ENCODE measurements at regions not wholly inside any gene's neighbourhood (a gene's known extent, or its start where the extent isn't known, plus 50 kb on each side); places are given as distances from the start of the nearest gene placed in this dataset.

DNA sequence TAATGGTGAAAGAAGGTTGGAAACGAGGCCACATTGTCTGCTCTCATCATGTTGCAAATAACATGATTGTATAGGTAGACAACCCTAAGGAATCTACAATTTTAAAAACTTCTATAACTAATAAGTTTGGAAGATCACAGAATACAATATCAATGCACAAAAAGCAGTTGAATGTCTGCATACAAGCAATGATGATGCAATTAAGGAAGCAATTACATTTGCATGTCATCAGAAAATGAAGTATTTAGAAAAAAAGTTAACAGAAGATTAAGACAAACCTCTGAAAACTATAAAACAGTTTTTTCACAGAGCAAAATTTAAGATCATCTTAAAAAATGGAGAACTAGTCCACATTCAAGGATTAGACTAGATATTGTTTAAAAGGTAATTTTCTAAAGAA lies 181.1 kb downstream of the METTL4 start:
- no peak for DNase-seq (ENCODE audit: low read depth)
- no peaks in the 10 kb centered on the region for H3K9me3 ChIP-seq (ENCODE audit: insufficient read depth, low read depth, low read length)
- H3K79me2 ChIP-seq (ENCODE audit: insufficient read depth, low read length), result no peaks in the 10 kb centered on the region
- no peak overlapping the region for H3K27ac ChIP-seq (ENCODE audit: low read depth, low read length)
- no peak overlapping the region for H2AFZ ChIP-seq (ENCODE audit: low read depth, low read length)
- H3K4me3 ChIP-seq (ENCODE audit: insufficient read depth, low read depth, low read length), result no peak overlapping the region
- Mint-ChIP-seq H3K27ac (ENCODE audit: unreplicated experiment) (no peak overlapping the region), H3K4me1 (ENCODE audit: low read depth, unreplicated experiment) (no peaks in the 10 kb centered on the region), H3K27me3 (ENCODE audit: low read depth, unreplicated experiment) (no peaks in the 10 kb centered on the region), H3K9me3 (ENCODE audit: unreplicated experiment) (no peaks in the 10 kb centered on the region), H3K36me3 (ENCODE audit: low read depth, unreplicated experiment) (no peaks in the 10 kb centered on the region), H3K4me3 (ENCODE audit: unreplicated experiment) (no peak overlapping the region)
- no peaks in the 10 kb centered on the region for H3K27me3 ChIP-seq (ENCODE audit: insufficient read depth, low read length)
- H3K36me3 ChIP-seq (ENCODE audit: insufficient read depth, low read length), result no peaks in the 10 kb centered on the region
- FAIRE-seq, result no peak
- H3K9ac ChIP-seq (ENCODE audit: low read length), result no peak overlapping the region
- no peaks in the 10 kb centered on the region for H4K20me1 ChIP-seq (ENCODE audit: insufficient read depth, low read length)
- TF ChIP-seq EZH2 (IDR thresholded peaks at IDR 0.05; ENCODE audit: insufficient read depth, low read length), result no peak
- TF ChIP-seq, protein P1, sequence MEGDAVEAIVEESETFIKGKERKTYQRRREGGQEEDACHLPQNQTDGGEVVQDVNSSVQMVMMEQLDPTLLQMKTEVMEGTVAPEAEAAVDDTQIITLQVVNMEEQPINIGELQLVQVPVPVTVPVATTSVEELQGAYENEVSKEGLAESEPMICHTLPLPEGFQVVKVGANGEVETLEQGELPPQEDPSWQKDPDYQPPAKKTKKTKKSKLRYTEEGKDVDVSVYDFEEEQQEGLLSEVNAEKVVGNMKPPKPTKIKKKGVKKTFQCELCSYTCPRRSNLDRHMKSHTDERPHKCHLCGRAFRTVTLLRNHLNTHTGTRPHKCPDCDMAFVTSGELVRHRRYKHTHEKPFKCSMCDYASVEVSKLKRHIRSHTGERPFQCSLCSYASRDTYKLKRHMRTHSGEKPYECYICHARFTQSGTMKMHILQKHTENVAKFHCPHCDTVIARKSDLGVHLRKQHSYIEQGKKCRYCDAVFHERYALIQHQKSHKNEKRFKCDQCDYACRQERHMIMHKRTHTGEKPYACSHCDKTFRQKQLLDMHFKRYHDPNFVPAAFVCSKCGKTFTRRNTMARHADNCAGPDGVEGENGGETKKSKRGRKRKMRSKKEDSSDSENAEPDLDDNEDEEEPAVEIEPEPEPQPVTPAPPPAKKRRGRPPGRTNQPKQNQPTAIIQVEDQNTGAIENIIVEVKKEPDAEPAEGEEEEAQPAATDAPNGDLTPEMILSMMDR (IDR thresholded peaks at IDR 0.05; ENCODE audit: insufficient read depth, low read depth, low read length), result no peak
- H3K4me2 ChIP-seq (ENCODE audit: low read length), result no peak overlapping the region
- no peaks in the 10 kb centered on the region for H3K4me1 ChIP-seq (ENCODE audit: insufficient read depth, low read length)

GRCh38 chr18:2391470-2391869 lies 179.8 kb downstream of the METTL4 start:
- Histone ChIP-seq H3K36me3 (ENCODE audit: insufficient read depth, low read length) (no peaks in the 10 kb centered on the region), H3K4me3 (ENCODE audit: insufficient read depth, low read depth, low read length) (no peak overlapping the region), H4K20me1 (ENCODE audit: insufficient read depth, low read length) (no peaks in the 10 kb centered on the region), H3K4me2 (ENCODE audit: low read length) (no peak overlapping the region), H3K27me3 (ENCODE audit: insufficient read depth, low read length) (no peaks in the 10 kb centered on the region), H3K79me2 (ENCODE audit: insufficient read depth, low read length) (no peaks in the 10 kb centered on the region), H3K9me3 (ENCODE audit: insufficient read depth, low read depth, low read length) (no peaks in the 10 kb centered on the region), H3K4me1 (ENCODE audit: insufficient read depth, low read length) (no peaks in the 10 kb centered on the region), H3K27ac (ENCODE audit: low read depth, low read length) (no peak overlapping the region), H3K9ac (ENCODE audit: low read length) (no peak overlapping the region), H2AFZ (ENCODE audit: low read depth, low read length) (no peak overlapping the region)
- DNase-seq (ENCODE audit: low read depth), result no peak
- Mint-ChIP-seq H3K4me3 (ENCODE audit: unreplicated experiment) (no peak overlapping the region), H3K9me3 (ENCODE audit: unreplicated experiment) (no peaks in the 10 kb centered on the region), H3K36me3 (ENCODE audit: low read depth, unreplicated experiment) (no peaks in the 10 kb centered on the region), H3K4me1 (ENCODE audit: low read depth, unreplicated experiment) (no peaks in the 10 kb centered on the region), H3K27ac (ENCODE audit: unreplicated experiment) (no peak overlapping the region), H3K27me3 (ENCODE audit: low read depth, unreplicated experiment) (no peaks in the 10 kb centered on the region)
- no peak for FAIRE-seq
- TF ChIP-seq EZH2 (IDR thresholded peaks at IDR 0.05; ENCODE audit: insufficient read depth, low read length), result no peak
- TF ChIP-seq, protein P1 (IDR thresholded peaks at IDR 0.05; ENCODE audit: insufficient read depth, low read depth, low read length), result no peak

DNA sequence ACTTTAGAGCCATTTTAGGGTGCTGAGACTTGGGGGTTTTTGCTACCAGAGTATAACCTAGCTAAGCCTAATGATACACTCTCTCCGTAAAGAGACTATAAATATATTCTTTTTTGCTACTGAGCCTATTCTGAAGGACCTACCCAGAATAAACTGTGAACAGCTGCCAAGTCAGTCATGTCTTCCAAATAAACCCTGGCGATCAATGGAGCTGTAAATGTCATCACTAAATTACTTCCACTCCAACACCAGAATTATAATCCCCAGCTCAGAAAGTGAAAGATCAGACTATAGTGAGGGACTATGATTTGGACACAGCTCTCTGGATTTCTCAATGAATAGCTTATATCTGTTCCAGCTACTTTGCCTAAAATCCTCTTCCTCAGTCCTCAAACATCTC lies 178.9 kb downstream of the METTL4 start:
- H3K4me2 ChIP-seq (ENCODE audit: low read length), result no peak overlapping the region
- no peak overlapping the region for H2AFZ ChIP-seq (ENCODE audit: low read depth, low read length)
- H3K9me3 ChIP-seq (ENCODE audit: insufficient read depth, low read depth, low read length), result no peaks in the 10 kb centered on the region
- H3K4me1 ChIP-seq (ENCODE audit: insufficient read depth, low read length), result no peaks in the 10 kb centered on the region
- TF ChIP-seq, protein P1 (IDR thresholded peaks at IDR 0.05; ENCODE audit: insufficient read depth, low read depth, low read length), result no peak
- TF ChIP-seq EZH2 (IDR thresholded peaks at IDR 0.05; ENCODE audit: insufficient read depth, low read length), result no peak
- no peak overlapping the region for H3K4me3 Mint-ChIP-seq (ENCODE audit: unreplicated experiment)
- no peak overlapping the region for H3K27ac Mint-ChIP-seq (ENCODE audit: unreplicated experiment)
- DNase-seq (ENCODE audit: low read depth) (no peak), FAIRE-seq (no peak)
- H3K4me1 Mint-ChIP-seq (ENCODE audit: low read depth, unreplicated experiment), result no peaks in the 10 kb centered on the region
- H4K20me1 ChIP-seq (ENCODE audit: insufficient read depth, low read length), result no peaks in the 10 kb centered on the region
- H3K27me3 ChIP-seq (ENCODE audit: insufficient read depth, low read length), result no peaks in the 10 kb centered on the region
- no peaks in the 10 kb centered on the region for H3K9me3 Mint-ChIP-seq (ENCODE audit: unreplicated experiment)
- H3K79me2 ChIP-seq (ENCODE audit: insufficient read depth, low read length), result no peaks in the 10 kb centered on the region
- H3K36me3 Mint-ChIP-seq (ENCODE audit: low read depth, unreplicated experiment), result no peaks in the 10 kb centered on the region
- no peak overlapping the region for H3K27ac ChIP-seq (ENCODE audit: low read depth, low read length)
- no peak overlapping the region for H3K4me3 ChIP-seq (ENCODE audit: insufficient read depth, low read depth, low read length)
- no peaks in the 10 kb centered on the region for H3K36me3 ChIP-seq (ENCODE audit: insufficient read depth, low read length)
- H3K27me3 Mint-ChIP-seq (ENCODE audit: low read depth, unreplicated experiment), result no peaks in the 10 kb centered on the region
- no peak overlapping the region for H3K9ac ChIP-seq (ENCODE audit: low read length)

Data from astrocyte (in vitro differentiated cells and primary cell).